Right ventricle myocardium superior (tissue), 1 donor: ENCODE measurements at regions not wholly inside any gene's neighbourhood (a gene's known extent, or its start where the extent isn't known, plus 50 kb on each side); places are given as distances from the start of the nearest gene placed in this dataset.

Experiments used
- ATAC-seq: fragments of 200-7000 bp; cut with Tn5 transposase; one replicate; pipeline ENCODE4 v1.9.1; 2020; ENCODE audit warnings: mild to moderate bottlenecking; ENCODE audit not compliant: poor library complexity
- DNase-seq: peaks from one replicate; pipeline ENCODE4 v3.0.0-alpha.2; 2020
- intact Hi-C: fragments of 100-400 bp; cut with DNase I; formaldehyde crosslinking; loops from one replicate; pipeline ENCODE4 v1.11.2; 2022
- donor health status: DM: no; HTN: yes; CAD: no; lungs with severe emphysema.

- ATAC-seq (no peak), DNase-seq (no peak)
- intact Hi-C loops = no loop called here
These were observed 133.5 kb upstream of the EEPD1 start for GRCh38 chr7:36019538-36019937.

DNA sequence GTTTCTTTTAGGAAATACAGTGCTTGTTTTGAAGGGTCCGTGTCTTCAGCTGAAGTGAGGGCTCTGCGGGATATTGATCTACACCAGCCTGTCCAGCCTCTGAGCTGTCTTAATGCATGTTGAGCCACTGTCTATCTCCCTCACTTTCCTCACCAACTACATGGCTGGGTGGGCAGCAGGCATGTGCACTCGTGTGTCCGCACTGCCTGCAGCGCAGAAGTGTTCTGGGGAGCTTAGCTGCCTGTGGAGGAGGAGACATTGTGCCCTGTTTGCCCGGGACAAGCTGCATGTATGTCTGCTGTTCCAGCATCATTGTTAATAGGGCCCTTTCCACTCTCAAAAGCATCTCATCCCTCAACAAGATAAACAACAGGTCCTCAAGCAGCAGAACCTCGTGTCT, 133.1 kb upstream of the EEPD1 start:
- DNase-seq (no peak), ATAC-seq (no peak)
- intact Hi-C loops = no loop called here

DNA sequence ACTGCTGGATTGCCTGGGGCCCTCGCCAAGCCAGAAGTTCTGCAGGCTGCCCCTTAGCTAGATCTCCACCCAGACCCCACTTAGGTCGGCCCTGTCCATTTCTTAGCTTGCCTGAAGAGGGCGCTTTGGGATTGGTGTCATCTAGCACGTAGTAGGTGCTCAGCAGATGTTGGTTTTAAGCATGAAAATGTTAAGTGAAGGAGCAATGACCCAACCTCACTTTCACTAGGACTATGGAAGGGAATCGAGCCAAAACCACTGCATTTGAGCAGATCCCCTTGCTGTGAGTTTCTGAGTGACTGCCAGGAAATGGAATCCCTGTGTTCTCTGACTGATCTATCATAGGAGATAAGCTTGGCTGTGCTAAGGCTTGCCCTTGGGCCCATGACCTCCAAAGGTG, 131.7 kb upstream of the EEPD1 start:
- peak; percentile 48 for ATAC-seq
- DNase-seq = no peak
- intact Hi-C loops = no loop called here

GRCh38 chr7:36021917-36022550, 131.0 kb upstream of the EEPD1 start:
- ATAC-seq (peak; percentile 20), DNase-seq (no peak)
- intact Hi-C loops = no loop called here

GRCh38 chr7:36023033-36023560, 130.0 kb upstream of the EEPD1 start:
- no peak for ATAC-seq
- no peak for DNase-seq
- intact Hi-C loops = no loop called here

DNA sequence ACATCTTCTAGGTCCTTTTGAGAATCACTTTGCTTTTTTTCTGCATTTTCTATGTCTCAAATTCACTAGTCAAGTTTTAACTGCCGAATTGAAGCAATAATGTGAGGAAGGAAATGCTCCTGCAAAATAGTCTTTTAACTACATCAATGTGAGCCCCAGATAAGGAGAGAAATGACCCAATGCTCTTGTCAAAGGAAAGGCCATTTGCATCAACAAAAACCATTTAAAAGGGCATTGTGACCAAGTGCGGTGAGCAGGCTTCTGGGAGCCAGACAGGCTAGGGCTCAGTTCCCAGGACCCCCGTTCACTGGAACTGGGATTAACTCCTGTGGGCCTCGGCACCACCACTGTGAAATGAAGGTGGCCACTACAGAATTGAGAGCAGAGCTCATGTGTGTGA, 127.9 kb upstream of the EEPD1 start:
- intact Hi-C loops = no loop called here
- DNase-seq = no peak
- no peak for ATAC-seq

DNA sequence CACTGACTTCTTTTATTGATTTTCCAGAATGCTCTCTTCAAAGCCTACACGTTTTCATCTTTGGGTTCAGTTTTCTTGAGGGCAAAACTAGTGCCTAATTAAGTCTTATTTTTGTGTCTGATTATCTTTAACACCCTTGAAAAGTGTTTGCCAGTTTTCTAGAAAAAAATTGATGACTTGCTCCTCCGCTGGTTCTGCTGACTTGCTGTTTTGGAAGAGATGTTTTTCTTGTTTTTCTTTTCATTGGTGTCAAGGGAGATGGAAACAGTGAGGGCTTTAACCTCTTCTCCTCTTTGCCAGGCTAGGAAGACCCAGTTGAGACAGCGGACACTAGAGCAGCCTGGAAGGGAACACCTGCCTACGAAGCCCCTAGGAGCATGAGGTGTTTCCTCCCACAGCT, 123.7 kb upstream of the EEPD1 start:
- ATAC-seq (no peak), DNase-seq (no peak)
- intact Hi-C loops = no loop called here

- ATAC-seq = no peak
- intact Hi-C loops = no loop called here
- DNase-seq = no peak
These were observed 123.1 kb upstream of the EEPD1 start for GRCh38 chr7:36029853-36030515.

GRCh38 chr7:36032361-36032818, 120.7 kb upstream of the EEPD1 start:
- ATAC-seq = no peak
- no peak for DNase-seq
- intact Hi-C loops = no loop called here

DNA sequence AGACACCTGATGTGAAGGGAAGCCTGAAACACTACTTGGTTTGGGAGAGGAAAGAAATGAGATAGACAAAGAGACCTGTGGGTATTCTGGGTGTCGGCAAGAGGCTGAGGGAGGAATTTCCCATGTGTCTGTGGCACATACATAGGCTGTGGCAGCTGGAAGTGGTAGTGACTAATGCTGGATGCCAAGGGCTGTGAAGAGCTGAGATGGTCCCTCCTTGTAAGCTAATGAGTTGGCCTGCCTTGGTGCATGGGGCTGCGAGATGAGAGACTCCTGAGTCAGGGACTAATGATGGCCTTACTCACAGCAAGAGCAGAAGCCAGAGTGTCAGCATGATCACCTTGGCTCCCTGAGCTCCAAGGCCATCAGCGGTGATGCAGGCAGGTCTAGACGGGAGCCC, 119.0 kb upstream of the EEPD1 start:
- DNase-seq (no peak), ATAC-seq (no peak)
- intact Hi-C loops = no loop called here

- ATAC-seq (no peak), DNase-seq (no peak)
- intact Hi-C loops = no loop called here
These were observed 117.9 kb upstream of the EEPD1 start for GRCh38 chr7:36035186-36035585.

DNA sequence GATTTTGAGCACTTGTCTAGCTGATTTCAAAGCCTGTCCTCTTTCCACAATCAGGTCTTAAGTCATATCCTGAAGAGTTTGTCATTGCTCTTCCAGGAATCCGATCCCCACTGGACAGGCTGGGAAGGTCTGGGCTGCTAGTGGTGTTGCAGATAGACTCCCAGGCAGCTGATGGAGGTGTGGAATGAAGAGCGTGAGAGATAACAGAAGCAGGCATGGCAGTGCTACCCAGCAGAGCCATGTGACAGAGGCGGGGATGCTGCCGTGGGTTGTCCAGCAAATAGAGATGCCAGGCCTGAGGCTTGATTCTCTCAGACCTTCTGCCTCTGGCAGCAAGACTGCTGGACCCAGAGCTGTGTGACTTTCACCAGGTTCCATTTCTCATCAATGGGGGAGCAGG, 116.5 kb upstream of the EEPD1 start:
- DNase-seq (peak; percentile 54), ATAC-seq (peak; percentile 88)
- intact Hi-C loops = no loop called here

DNA sequence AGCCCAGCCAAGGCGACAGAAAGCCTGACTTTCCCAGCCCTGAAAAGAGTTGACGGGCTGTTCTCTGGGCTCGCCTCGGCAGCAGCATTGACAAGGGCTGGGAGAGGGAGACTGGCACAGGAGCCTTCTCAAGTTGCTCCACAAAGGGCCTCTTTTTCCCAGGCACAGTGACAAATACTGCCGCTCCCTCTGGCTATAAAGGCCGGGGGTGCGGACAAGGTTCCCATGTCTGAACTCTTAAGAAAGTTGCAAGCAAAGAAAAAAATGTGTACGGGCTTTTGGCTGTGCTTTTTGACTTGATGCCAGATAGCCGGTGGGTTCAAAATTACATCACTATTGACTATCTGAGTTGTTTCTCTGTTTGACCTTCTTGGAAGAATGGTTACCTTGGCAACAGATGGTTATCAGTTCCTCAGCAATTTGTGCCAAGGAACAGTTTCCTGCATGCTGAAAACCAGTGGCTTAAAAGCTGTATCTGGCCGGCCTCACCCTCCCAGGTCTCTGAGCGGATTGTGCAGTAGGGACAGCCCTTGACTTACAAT, 115.9 kb upstream of the EEPD1 start:
- intact Hi-C loops = no loop called here
- DNase-seq (peak; percentile 68), ATAC-seq (peak; percentile 78)

GRCh38 chr7:36038063-36038721, 114.9 kb upstream of the EEPD1 start:
- intact Hi-C loops = no loop called here
- ATAC-seq (no peak), DNase-seq (no peak)

- ATAC-seq (no peak), DNase-seq (no peak)
- intact Hi-C loops = no loop called here
These were observed 113.8 kb upstream of the EEPD1 start for GRCh38 chr7:36039243-36039642.

- ATAC-seq = no peak
- intact Hi-C loops = no loop called here
- DNase-seq = no peak
These were observed 113.4 kb upstream of the EEPD1 start for GRCh38 chr7:36039671-36040070.

DNA sequence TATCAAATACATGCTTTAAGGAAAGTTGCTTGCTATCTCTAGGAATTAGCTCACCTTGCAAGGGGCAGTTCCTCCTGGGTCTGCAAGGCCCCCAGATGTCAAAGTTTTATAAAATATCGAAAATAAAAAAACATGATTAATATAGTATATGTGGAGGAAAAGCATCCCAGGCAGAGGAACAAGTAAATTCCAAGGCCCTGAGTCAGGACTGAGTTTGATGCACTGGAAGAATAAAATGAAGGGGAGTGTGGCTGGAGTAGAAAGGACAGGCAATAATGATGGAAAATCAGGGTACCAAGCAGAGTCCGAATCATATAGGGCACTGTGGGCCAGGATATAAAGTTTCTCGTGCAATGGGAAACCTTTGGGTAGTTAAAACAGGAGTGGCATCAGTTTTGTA, 112.4 kb upstream of the EEPD1 start:
- DNase-seq = no peak
- intact Hi-C loops = no loop called here
- no peak for ATAC-seq

DNA sequence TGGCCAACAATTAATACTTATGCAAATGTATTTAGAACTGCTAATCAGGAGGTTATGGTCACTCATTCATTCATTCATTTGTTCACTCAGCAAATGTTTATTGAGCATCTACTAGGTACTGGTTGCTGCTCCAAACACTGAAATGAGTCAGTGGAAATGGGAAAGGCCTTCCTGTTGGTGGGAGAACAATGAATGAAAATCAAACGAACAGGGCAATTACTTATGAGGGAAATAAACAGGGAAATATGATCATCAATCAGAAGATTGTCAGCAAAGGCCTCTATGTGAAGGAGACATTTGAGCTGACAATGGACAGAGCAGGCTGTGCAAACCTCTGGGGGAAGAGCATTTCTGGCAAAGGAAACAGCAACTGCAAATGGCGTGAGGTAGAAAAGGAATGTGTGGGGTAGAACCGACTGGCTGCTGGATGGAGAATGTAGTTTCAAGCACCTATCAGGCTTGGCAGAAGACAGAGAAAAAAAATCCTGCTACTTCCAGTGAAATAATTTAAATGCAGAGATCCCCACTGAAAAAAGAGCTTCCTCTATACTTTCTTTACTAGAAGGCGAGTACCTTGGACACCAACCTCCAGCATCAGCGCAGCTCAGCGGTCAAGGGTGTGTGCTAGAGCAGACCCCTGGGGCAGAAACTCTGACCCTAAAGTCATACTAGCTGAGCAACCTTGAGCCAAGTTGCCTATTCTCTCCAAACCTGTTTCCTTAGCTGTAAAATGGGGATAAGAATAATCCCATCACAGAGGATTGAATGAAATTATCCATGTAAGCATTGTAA, 108.8 kb upstream of the EEPD1 start:
- intact Hi-C loops = no loop called here
- no peak for ATAC-seq
- DNase-seq = no peak

GRCh38 chr7:36045326-36045725, 107.7 kb upstream of the EEPD1 start:
- ATAC-seq = peak; percentile 32
- intact Hi-C loops = no loop called here
- DNase-seq = no peak
